ENCODE measurements at regions not wholly inside any gene's neighbourhood (a gene's known extent, or its start where the extent isn't known, plus 50 kb on each side); places are given as distances from the start of the nearest gene placed in this dataset.

DNA sequence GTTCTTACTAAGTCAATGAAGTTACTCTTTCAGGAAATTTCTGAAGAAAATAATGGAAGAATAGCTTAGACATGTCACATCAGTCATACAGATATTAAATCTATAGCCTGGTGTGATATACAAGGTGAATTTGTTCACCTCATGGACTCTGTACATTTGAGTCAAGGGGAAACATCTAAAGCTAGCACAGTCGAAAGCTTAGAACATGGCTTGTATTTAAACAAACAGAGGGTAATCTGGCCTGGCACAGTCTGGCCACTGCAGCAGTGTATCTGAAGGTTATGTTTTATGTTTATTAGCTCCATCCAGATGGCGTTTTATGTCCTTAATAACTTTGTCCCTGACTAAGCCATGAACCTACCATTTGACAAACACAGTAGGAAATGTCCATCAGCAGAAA is 817.3 kb downstream of the SATB2 start (continued):
- TF ChIP-seq, protein P1, sequence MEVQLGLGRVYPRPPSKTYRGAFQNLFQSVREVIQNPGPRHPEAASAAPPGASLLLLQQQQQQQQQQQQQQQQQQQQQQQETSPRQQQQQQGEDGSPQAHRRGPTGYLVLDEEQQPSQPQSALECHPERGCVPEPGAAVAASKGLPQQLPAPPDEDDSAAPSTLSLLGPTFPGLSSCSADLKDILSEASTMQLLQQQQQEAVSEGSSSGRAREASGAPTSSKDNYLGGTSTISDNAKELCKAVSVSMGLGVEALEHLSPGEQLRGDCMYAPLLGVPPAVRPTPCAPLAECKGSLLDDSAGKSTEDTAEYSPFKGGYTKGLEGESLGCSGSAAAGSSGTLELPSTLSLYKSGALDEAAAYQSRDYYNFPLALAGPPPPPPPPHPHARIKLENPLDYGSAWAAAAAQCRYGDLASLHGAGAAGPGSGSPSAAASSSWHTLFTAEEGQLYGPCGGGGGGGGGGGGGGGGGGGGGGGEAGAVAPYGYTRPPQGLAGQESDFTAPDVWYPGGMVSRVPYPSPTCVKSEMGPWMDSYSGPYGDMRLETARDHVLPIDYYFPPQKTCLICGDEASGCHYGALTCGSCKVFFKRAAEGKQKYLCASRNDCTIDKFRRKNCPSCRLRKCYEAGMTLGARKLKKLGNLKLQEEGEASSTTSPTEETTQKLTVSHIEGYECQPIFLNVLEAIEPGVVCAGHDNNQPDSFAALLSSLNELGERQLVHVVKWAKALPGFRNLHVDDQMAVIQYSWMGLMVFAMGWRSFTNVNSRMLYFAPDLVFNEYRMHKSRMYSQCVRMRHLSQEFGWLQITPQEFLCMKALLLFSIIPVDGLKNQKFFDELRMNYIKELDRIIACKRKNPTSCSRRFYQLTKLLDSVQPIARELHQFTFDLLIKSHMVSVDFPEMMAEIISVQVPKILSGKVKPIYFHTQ (CRISPR knock-in tag; IDR thresholded peaks at IDR 0.05): no peak
- no peak for TF ChIP-seq CBFB (CRISPR knock-in tag; IDR thresholded peaks at IDR 0.05; ENCODE audit: low read depth)
- TF ChIP-seq MYBL2 (CRISPR knock-in tag; IDR thresholded peaks at IDR 0.05): no peak
- no peak for TF ChIP-seq NFE2L1 (CRISPR knock-in tag; IDR thresholded peaks at IDR 0.05)
- TF ChIP-seq, protein P2, sequence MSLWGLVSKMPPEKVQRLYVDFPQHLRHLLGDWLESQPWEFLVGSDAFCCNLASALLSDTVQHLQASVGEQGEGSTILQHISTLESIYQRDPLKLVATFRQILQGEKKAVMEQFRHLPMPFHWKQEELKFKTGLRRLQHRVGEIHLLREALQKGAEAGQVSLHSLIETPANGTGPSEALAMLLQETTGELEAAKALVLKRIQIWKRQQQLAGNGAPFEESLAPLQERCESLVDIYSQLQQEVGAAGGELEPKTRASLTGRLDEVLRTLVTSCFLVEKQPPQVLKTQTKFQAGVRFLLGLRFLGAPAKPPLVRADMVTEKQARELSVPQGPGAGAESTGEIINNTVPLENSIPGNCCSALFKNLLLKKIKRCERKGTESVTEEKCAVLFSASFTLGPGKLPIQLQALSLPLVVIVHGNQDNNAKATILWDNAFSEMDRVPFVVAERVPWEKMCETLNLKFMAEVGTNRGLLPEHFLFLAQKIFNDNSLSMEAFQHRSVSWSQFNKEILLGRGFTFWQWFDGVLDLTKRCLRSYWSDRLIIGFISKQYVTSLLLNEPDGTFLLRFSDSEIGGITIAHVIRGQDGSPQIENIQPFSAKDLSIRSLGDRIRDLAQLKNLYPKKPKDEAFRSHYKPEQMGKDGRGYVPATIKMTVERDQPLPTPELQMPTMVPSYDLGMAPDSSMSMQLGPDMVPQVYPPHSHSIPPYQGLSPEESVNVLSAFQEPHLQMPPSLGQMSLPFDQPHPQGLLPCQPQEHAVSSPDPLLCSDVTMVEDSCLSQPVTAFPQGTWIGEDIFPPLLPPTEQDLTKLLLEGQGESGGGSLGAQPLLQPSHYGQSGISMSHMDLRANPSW (CRISPR knock-in tag; conservative IDR thresholded peaks at IDR 0.05; ENCODE audit: low read depth): no peak
- no peak for TF ChIP-seq ZNF263 (CRISPR knock-in tag; IDR thresholded peaks at IDR 0.05; ENCODE audit: low read depth)

DNA sequence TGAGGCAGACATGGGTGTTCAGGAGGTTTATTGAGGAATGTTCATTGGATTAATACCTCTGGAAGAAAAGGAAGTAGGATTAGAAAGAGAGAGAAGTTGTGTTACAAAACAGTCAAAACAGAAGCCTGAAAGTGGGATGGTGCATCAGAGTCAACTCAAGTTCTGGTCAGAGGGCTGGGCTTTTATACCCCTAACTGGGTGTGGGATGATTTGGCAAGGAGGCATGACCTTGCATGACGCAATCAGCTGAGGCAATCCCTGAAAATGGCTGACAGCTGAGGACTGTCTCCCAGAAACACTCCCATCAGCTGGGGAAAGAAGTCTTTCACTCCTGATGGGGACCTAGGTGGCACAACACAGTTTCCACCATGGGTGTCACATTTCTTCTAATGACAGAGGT is 818.2 kb downstream of the SATB2 start:
- Mint-ChIP-seq H3K27ac (no peak overlapping the region), H3K4me1 (peaks cover 8% of the 10 kb centered on the region), H3K4me3 (no peak overlapping the region), H3K9me3 (no peaks in the 10 kb centered on the region), H3K27me3 (ENCODE audit: low read depth) (no peaks in the 10 kb centered on the region), H3K36me3 (no peaks in the 10 kb centered on the region)
- DNase-seq (ENCODE audit: low spot score): no peak
- CTCF ChIA-PET: no interaction called here
- POLR2A ChIA-PET: no interaction called here
- ATAC-seq: no peak
- TF ChIP-seq ZNF263 (CRISPR knock-in tag; IDR thresholded peaks at IDR 0.05; ENCODE audit: low read depth): no peak
- TF ChIP-seq SMAD4 (CRISPR knock-in tag; IDR thresholded peaks at IDR 0.05): no peak

DNA sequence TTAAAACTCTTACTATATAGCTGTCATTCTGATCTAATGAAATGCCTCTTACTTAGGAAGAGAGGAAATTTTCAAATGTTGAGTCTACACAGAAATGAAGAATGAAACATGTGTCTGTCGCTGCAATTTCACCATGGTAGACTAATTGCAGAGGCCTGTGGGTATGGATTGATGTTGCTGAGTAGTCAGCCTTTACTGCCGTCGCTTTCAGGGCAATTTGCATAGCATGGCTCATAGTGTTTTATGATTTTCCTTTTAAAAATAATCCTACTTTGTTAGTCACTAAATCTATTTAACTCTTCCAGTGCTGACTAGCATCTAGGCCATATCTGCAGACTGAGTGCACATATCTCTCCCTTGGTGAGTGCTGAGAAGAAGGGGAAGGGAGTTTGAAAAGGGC is 819.2 kb downstream of the SATB2 start:
- no peaks in the 10 kb centered on the region for H3K36me3 Mint-ChIP-seq
- no peak overlapping the region for H3K4me3 Mint-ChIP-seq
- no peak overlapping the region for H3K27ac Mint-ChIP-seq
- no peaks in the 10 kb centered on the region for H3K27me3 Mint-ChIP-seq (ENCODE audit: low read depth)
- TF ChIP-seq MYBL2 (CRISPR knock-in tag; IDR thresholded peaks at IDR 0.05) (no peak), EMX1 (CRISPR knock-in tag; IDR thresholded peaks at IDR 0.05) (no peak), GABPB1 (CRISPR knock-in tag; IDR thresholded peaks at IDR 0.05) (no peak), ZBTB21 (CRISPR knock-in tag; IDR thresholded peaks at IDR 0.05; ENCODE audit: borderline replicate concordance) (no peak), OVOL2 (CRISPR knock-in tag; IDR thresholded peaks at IDR 0.05; ENCODE audit: borderline replicate concordance) (no peak), JUN (CRISPR knock-in tag; IDR thresholded peaks at IDR 0.05) (no peak), ZNF396 (CRISPR knock-in tag; IDR thresholded peaks at IDR 0.05; ENCODE audit: borderline replicate concordance) (no peak)
- TF ChIP-seq, protein P3, sequence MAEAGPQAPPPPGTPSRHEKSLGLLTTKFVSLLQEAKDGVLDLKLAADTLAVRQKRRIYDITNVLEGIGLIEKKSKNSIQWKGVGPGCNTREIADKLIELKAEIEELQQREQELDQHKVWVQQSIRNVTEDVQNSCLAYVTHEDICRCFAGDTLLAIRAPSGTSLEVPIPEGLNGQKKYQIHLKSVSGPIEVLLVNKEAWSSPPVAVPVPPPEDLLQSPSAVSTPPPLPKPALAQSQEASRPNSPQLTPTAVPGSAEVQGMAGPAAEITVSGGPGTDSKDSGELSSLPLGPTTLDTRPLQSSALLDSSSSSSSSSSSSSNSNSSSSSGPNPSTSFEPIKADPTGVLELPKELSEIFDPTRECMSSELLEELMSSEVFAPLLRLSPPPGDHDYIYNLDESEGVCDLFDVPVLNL (CRISPR knock-in tag; IDR thresholded peaks at IDR 0.05; ENCODE audit: borderline replicate concordance, low read depth): no peak
- TF ChIP-seq, protein P4, sequence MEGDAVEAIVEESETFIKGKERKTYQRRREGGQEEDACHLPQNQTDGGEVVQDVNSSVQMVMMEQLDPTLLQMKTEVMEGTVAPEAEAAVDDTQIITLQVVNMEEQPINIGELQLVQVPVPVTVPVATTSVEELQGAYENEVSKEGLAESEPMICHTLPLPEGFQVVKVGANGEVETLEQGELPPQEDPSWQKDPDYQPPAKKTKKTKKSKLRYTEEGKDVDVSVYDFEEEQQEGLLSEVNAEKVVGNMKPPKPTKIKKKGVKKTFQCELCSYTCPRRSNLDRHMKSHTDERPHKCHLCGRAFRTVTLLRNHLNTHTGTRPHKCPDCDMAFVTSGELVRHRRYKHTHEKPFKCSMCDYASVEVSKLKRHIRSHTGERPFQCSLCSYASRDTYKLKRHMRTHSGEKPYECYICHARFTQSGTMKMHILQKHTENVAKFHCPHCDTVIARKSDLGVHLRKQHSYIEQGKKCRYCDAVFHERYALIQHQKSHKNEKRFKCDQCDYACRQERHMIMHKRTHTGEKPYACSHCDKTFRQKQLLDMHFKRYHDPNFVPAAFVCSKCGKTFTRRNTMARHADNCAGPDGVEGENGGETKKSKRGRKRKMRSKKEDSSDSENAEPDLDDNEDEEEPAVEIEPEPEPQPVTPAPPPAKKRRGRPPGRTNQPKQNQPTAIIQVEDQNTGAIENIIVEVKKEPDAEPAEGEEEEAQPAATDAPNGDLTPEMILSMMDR (IDR thresholded peaks at IDR 0.05): no peak
- TF ChIP-seq, protein P5, sequence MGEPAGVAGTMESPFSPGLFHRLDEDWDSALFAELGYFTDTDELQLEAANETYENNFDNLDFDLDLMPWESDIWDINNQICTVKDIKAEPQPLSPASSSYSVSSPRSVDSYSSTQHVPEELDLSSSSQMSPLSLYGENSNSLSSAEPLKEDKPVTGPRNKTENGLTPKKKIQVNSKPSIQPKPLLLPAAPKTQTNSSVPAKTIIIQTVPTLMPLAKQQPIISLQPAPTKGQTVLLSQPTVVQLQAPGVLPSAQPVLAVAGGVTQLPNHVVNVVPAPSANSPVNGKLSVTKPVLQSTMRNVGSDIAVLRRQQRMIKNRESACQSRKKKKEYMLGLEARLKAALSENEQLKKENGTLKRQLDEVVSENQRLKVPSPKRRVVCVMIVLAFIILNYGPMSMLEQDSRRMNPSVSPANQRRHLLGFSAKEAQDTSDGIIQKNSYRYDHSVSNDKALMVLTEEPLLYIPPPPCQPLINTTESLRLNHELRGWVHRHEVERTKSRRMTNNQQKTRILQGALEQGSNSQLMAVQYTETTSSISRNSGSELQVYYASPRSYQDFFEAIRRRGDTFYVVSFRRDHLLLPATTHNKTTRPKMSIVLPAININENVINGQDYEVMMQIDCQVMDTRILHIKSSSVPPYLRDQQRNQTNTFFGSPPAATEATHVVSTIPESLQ (CRISPR knock-in tag; IDR thresholded peaks at IDR 0.05): no peak
- TF ChIP-seq, protein P1 (CRISPR knock-in tag; IDR thresholded peaks at IDR 0.05): no peak
- DNase-seq (ENCODE audit: low spot score) (no peak), ATAC-seq (no peak)
- ChIA-PET POLR2A (no interaction called here), CTCF (no interaction called here)
- peaks cover 8% of the 10 kb centered on the region for H3K4me1 Mint-ChIP-seq
- H3K9me3 Mint-ChIP-seq: no peaks in the 10 kb centered on the region

Data from WTC11 (cell line).